ENCODE measurements at regions not wholly inside any gene's neighbourhood (a gene's known extent, or its start where the extent isn't known, plus 50 kb on each side); places are given as distances from the start of the nearest gene placed in this dataset.

DNA sequence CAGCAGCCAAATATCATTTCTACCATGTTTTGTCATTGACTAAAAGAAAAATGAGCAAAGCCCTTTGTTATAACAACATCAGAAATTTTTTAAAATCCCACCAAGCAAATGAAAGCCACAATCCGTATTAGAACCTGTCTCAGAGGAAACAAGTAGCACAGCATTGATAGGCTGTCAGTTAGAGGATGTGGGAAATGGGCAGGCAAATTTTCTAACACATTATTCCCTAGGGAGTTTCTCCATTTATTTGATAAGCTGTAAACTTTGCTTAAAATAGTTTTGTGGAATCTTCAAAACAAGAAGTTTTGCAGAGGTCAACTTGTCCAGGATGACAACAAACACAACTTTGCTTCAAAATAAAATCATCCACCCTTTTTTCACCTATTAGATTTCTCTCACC lies 53.6 kb upstream of the APC start:
- Histone ChIP-seq H3F3A (ENCODE audit: control insufficient read depth, insufficient read depth) (no peaks in the 10 kb centered on the region), H3K4me3 (ENCODE audit: low read length) (peak overlapping the region; percentile 53), H3K36me3 (ENCODE audit: control insufficient read depth, low read length) (no peaks in the 10 kb centered on the region), H3K9me3 (ENCODE audit: control insufficient read depth, insufficient read depth, low read length) (no peaks in the 10 kb centered on the region), H3K27ac (ENCODE audit: low read depth, low read length) (peak overlapping the region; percentile 51), H4K20me1 (ENCODE audit: control insufficient read depth, insufficient read depth, low read depth, low read length) (no peaks in the 10 kb centered on the region), H3K4me2 (ENCODE audit: low read length) (peak overlapping the region; percentile 67), H3K9me2 (replicated peaks; ENCODE audit: control insufficient read depth, low read length) (no peaks in the 10 kb centered on the region), H3K27me3 (ENCODE audit: control insufficient read depth, low read length) (no peaks in the 10 kb centered on the region), H3K79me2 (ENCODE audit: control insufficient read depth, low read length) (no peaks in the 10 kb centered on the region), H3K4me1 (ENCODE audit: control insufficient read depth, low read length) (peaks cover 32% of the 10 kb centered on the region)
- no peak for TF ChIP-seq EZH2phosphoT487 (IDR thresholded peaks at IDR 0.05; ENCODE audit: borderline replicate concordance, low read length)
- TF ChIP-seq, protein P1, sequence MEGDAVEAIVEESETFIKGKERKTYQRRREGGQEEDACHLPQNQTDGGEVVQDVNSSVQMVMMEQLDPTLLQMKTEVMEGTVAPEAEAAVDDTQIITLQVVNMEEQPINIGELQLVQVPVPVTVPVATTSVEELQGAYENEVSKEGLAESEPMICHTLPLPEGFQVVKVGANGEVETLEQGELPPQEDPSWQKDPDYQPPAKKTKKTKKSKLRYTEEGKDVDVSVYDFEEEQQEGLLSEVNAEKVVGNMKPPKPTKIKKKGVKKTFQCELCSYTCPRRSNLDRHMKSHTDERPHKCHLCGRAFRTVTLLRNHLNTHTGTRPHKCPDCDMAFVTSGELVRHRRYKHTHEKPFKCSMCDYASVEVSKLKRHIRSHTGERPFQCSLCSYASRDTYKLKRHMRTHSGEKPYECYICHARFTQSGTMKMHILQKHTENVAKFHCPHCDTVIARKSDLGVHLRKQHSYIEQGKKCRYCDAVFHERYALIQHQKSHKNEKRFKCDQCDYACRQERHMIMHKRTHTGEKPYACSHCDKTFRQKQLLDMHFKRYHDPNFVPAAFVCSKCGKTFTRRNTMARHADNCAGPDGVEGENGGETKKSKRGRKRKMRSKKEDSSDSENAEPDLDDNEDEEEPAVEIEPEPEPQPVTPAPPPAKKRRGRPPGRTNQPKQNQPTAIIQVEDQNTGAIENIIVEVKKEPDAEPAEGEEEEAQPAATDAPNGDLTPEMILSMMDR (IDR thresholded peaks at IDR 0.05; ENCODE audit: low read depth, low read length, poor library complexity, severe bottlenecking): no peak

DNA sequence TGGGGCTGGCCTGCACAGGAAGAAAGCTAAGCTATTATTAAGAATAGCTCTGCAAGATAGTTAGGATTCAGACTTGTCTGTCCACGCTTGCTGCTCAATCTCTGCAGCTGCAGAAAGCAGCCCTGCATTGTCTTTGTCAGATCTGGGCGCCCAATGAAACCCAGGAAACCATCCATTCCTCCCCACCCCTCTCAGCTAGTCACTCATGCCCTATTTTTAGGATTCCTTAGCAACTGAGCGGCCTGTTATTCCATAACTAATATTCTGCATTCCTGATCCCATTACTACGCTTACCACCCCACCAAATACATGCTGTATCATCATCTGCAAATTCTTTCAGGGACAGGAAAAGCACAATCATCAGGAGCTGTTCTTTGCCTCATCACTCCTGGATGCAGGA lies 52.9 kb upstream of the APC start:
- Histone ChIP-seq H3F3A (ENCODE audit: control insufficient read depth, insufficient read depth) (no peaks in the 10 kb centered on the region), H3K79me2 (ENCODE audit: control insufficient read depth, low read length) (no peaks in the 10 kb centered on the region), H3K9me2 (replicated peaks; ENCODE audit: control insufficient read depth, low read length) (no peaks in the 10 kb centered on the region), H3K4me1 (ENCODE audit: control insufficient read depth, low read length) (peaks cover 32% of the 10 kb centered on the region), H3K27ac (ENCODE audit: low read depth, low read length) (peak overlapping the region; percentile 51), H4K20me1 (ENCODE audit: control insufficient read depth, insufficient read depth, low read depth, low read length) (no peaks in the 10 kb centered on the region), H3K36me3 (ENCODE audit: control insufficient read depth, low read length) (no peaks in the 10 kb centered on the region), H3K9me3 (ENCODE audit: control insufficient read depth, insufficient read depth, low read length) (no peaks in the 10 kb centered on the region), H3K27me3 (ENCODE audit: control insufficient read depth, low read length) (no peaks in the 10 kb centered on the region), H3K4me2 (ENCODE audit: low read length) (peak overlapping the region; percentile 67), H3K4me3 (ENCODE audit: low read length) (peak overlapping the region; percentile 53)
- TF ChIP-seq, protein P1 (IDR thresholded peaks at IDR 0.05; ENCODE audit: low read depth, low read length, poor library complexity, severe bottlenecking): no peak
- no peak for TF ChIP-seq EZH2phosphoT487 (IDR thresholded peaks at IDR 0.05; ENCODE audit: borderline replicate concordance, low read length)

DNA sequence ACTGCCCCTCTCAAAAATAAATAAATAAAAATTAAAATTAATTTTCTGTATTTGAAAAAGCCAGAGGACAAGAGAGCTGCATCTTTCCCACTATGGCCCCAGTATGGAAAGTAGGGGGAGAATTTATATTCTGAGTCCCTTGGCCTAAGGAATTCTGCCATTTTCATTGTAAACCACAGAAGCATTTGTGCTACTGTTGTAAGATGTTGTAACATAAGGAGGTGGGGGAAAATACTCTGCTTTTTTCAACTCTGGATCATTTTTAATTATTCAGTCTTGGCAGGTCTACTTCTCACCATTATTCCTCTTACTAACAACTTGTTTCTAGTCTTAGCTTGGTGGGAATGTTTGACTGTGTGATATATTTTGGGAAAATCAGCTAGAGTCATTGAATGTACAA lies 52.3 kb upstream of the APC start:
- no peak overlapping the region for H3K4me3 ChIP-seq (ENCODE audit: low read length)
- no peak overlapping the region for H3K4me2 ChIP-seq (ENCODE audit: low read length)
- peaks cover 32% of the 10 kb centered on the region for H3K4me1 ChIP-seq (ENCODE audit: control insufficient read depth, low read length)
- H3K9me2 ChIP-seq (replicated peaks; ENCODE audit: control insufficient read depth, low read length): no peaks in the 10 kb centered on the region
- no peaks in the 10 kb centered on the region for H3K9me3 ChIP-seq (ENCODE audit: control insufficient read depth, insufficient read depth, low read length)
- H3K79me2 ChIP-seq (ENCODE audit: control insufficient read depth, low read length): no peaks in the 10 kb centered on the region
- no peaks in the 10 kb centered on the region for H3K27me3 ChIP-seq (ENCODE audit: control insufficient read depth, low read length)
- H4K20me1 ChIP-seq (ENCODE audit: control insufficient read depth, insufficient read depth, low read depth, low read length): no peaks in the 10 kb centered on the region
- H3F3A ChIP-seq (ENCODE audit: control insufficient read depth, insufficient read depth): no peaks in the 10 kb centered on the region
- TF ChIP-seq EZH2phosphoT487 (IDR thresholded peaks at IDR 0.05; ENCODE audit: borderline replicate concordance, low read length): no peak
- TF ChIP-seq, protein P1 (IDR thresholded peaks at IDR 0.05; ENCODE audit: low read depth, low read length, poor library complexity, severe bottlenecking): no peak
- no peak overlapping the region for H3K27ac ChIP-seq (ENCODE audit: low read depth, low read length)
- H3K36me3 ChIP-seq (ENCODE audit: control insufficient read depth, low read length): no peaks in the 10 kb centered on the region

DNA sequence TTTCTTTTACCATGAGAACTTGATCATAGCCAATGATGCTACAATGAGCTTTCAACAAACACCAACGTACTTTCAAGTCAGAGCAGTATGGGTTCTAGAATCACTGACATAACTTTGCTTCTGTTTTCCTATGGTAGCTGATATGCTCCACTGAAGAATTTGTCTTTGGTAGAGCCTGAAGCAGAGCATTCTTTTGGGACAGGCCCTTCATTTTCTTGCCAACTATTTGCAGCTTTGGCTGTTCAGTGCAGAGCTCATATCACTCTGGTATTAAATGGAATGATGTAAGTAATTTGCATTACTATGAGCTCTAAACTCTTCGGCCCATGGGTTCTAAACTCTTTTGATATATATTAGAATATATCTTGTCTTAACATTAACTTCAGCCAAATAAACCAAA lies 51.8 kb upstream of the APC start:
- Histone ChIP-seq H3F3A (ENCODE audit: control insufficient read depth, insufficient read depth) (no peaks in the 10 kb centered on the region), H3K4me1 (ENCODE audit: control insufficient read depth, low read length) (peaks cover 32% of the 10 kb centered on the region), H3K36me3 (ENCODE audit: control insufficient read depth, low read length) (no peaks in the 10 kb centered on the region), H3K9me3 (ENCODE audit: control insufficient read depth, insufficient read depth, low read length) (no peaks in the 10 kb centered on the region), H3K9me2 (replicated peaks; ENCODE audit: control insufficient read depth, low read length) (no peaks in the 10 kb centered on the region), H3K79me2 (ENCODE audit: control insufficient read depth, low read length) (no peaks in the 10 kb centered on the region), H3K27me3 (ENCODE audit: control insufficient read depth, low read length) (no peaks in the 10 kb centered on the region), H3K4me3 (ENCODE audit: low read length) (no peak overlapping the region), H4K20me1 (ENCODE audit: control insufficient read depth, insufficient read depth, low read depth, low read length) (no peaks in the 10 kb centered on the region), H3K4me2 (ENCODE audit: low read length) (no peak overlapping the region), H3K27ac (ENCODE audit: low read depth, low read length) (no peak overlapping the region)
- TF ChIP-seq, protein P1 (IDR thresholded peaks at IDR 0.05; ENCODE audit: low read depth, low read length, poor library complexity, severe bottlenecking): no peak
- TF ChIP-seq EZH2phosphoT487 (IDR thresholded peaks at IDR 0.05; ENCODE audit: borderline replicate concordance, low read length): no peak
